H54 (cell line): ENCODE measurements at regions not wholly inside any gene's neighbourhood (a gene's known extent, or its start where the extent isn't known, plus 50 kb on each side); places are given as distances from the start of the nearest gene placed in this dataset.
A peak's percentile ranks its signal among the peaks of the same experiment; 100 is the strongest.

ENCODE experiments used
- DNase-seq: peaks from one replicate; pipeline ENCODE4 v3.0.0; 2011; ENCODE audit warnings: low spot score, mixed read lengths; ENCODE audit not compliant: insufficient read length
- FAIRE-seq: peaks from 3 replicates; lab custom pipeline; 2011; peaks lifted over from hg19 to GRCh38; lab: Jason Lieb, UNC
- POLR2A ChIP-seq: IDR thresholded peaks from 2 replicates; pipeline ENCODE4 v1.6.1; 2011; ENCODE audit warnings: low read depth, mild to moderate bottlenecking, low read length

GRCh38 chr13:79791471-79792042, 310.6 kb downstream of the NDFIP2 start:
- TF ChIP-seq POLR2A = no peak
- FAIRE-seq (no peak), DNase-seq (no peak)

GRCh38 chr13:79786176-79786575, 305.2 kb downstream of the NDFIP2 start:
- no peak for FAIRE-seq
- no peak for DNase-seq
- no peak for TF ChIP-seq POLR2A

- TF ChIP-seq POLR2A = no peak
- FAIRE-seq (no peak), DNase-seq (no peak)
Observed at GRCh38 chr13:79782541-79783205, 301.7 kb downstream of the NDFIP2 start.

GRCh38 chr13:79781829-79782540, 301.0 kb downstream of the NDFIP2 start:
- no peak for TF ChIP-seq POLR2A
- DNase-seq (no peak), FAIRE-seq (no peak)

GRCh38 chr13:79780240-79780639, 299.3 kb downstream of the NDFIP2 start:
- no peak for TF ChIP-seq POLR2A
- DNase-seq (no peak), FAIRE-seq (no peak)

- DNase-seq (no peak), FAIRE-seq (no peak)
- no peak for TF ChIP-seq POLR2A
Observed at GRCh38 chr13:79779761-79780160, 298.8 kb downstream of the NDFIP2 start.

GRCh38 chr13:79778741-79779460, 297.9 kb downstream of the NDFIP2 start:
- TF ChIP-seq POLR2A = no peak
- FAIRE-seq (no peak), DNase-seq (no peak)

- no peak for TF ChIP-seq POLR2A
- FAIRE-seq (no peak), DNase-seq (no peak)
Observed at GRCh38 chr13:79777504-79777903, 296.5 kb downstream of the NDFIP2 start.

GRCh38 chr13:79776531-79777295, 295.8 kb downstream of the NDFIP2 start:
- TF ChIP-seq POLR2A = no peak
- no peak for FAIRE-seq
- DNase-seq = no peak

GRCh38 chr13:79775830-79776229, 294.9 kb downstream of the NDFIP2 start:
- no peak for TF ChIP-seq POLR2A
- FAIRE-seq = peak; percentile 80
- DNase-seq = no peak

GRCh38 chr13:79772811-79773210, 291.9 kb downstream of the NDFIP2 start:
- no peak for TF ChIP-seq POLR2A
- no peak for DNase-seq
- FAIRE-seq = no peak

GRCh38 chr13:79771493-79771892, 290.5 kb downstream of the NDFIP2 start:
- no peak for TF ChIP-seq POLR2A
- DNase-seq = no peak
- FAIRE-seq = no peak

- DNase-seq (no peak), FAIRE-seq (no peak)
- TF ChIP-seq POLR2A = no peak
Observed at GRCh38 chr13:79770056-79770455, 289.1 kb downstream of the NDFIP2 start.

GRCh38 chr13:79767126-79767525, 286.2 kb downstream of the NDFIP2 start:
- FAIRE-seq (no peak), DNase-seq (no peak)
- TF ChIP-seq POLR2A = no peak
